T-cell (primary cell): ENCODE measurements at regions not wholly inside any gene's neighbourhood (a gene's known extent, or its start where the extent isn't known, plus 50 kb on each side); places are given as distances from the start of the nearest gene placed in this dataset.

Experiments
- ATAC-seq, 4 experiments: fragments of 200-7000 bp in 3 of 4; fragments of 150-1000 bp in 1 of 4; cut with Tn5 transposase; replicated peaks in 1 of 4; 1 replicate in 3 of 4; 2 replicates in 1 of 4; pipeline ENCODE4 v1.10.0; 2021; ENCODE audit warnings: moderate library complexity in 3 of 4, mild to moderate bottlenecking in 2 of 4, moderate number of reproducible peaks in 1 of 4
- CTCF ChIA-PET, 2 donors: fragments of 300-600 bp; sonication (Branson Sonifier 250); formaldehyde crosslinking; loops; one replicate each; lab custom pipeline; 2022; ENCODE audit warnings: antibody characterized with exemption in 2 of 2; lab: Charles Lee
- POLR2A ChIA-PET, 2 donors: fragments of 300-600 bp; sonication (Branson Sonifier 250); formaldehyde crosslinking; loops; one replicate each; lab custom pipeline; 2022; ENCODE audit warnings: antibody characterized with exemption in 2 of 2; lab: Charles Lee
- DNase-seq, 35 experiments: peaks; one replicate each; pipeline versions ENCODE4 v3.0.0 to v3.0.0-alpha.2; 2013 to 2023
- H3K27ac ChIP-seq: one replicate; pipeline ENCODE4 v1.5.1; 2013; ENCODE audit warnings: low read length
- H3K27me3 ChIP-seq, 2 experiments: replicated peaks in 1 of 2; 1 replicate in 1 of 2; 2 replicates in 1 of 2; pipeline versions ENCODE4 v1.6.1 to v1.7.0; 2013; ENCODE audit warnings: low read length in 1 of 2, mixed read lengths in 1 of 2; ENCODE audit not compliant: control insufficient read depth in 2 of 2, insufficient read depth in 2 of 2; ENCODE audit errors: extremely low read depth in 1 of 2
- H3K36me3 ChIP-seq, 2 donors: 1 replicate in 1 of 2; 2 replicates in 1 of 2; pipeline versions ENCODE4 v1.6.1 to v1.7.0; 2013; ENCODE audit warnings: low read length in 1 of 2; ENCODE audit not compliant: control insufficient read depth in 2 of 2, insufficient read depth in 1 of 2; ENCODE audit errors: extremely low read depth in 1 of 2
- H3K4me1 ChIP-seq, 2 experiments: 1 replicate in 1 of 2; 2 replicates in 1 of 2; pipeline versions ENCODE4 v1.6.1 to v1.7.0; 2013; ENCODE audit warnings: low read length in 2 of 2, mixed read lengths in 1 of 2; ENCODE audit not compliant: insufficient read depth in 2 of 2, control insufficient read depth in 1 of 2; ENCODE audit errors: extremely low read depth in 1 of 2
- H3K4me3 ChIP-seq, 2 donors: 1 replicate in 1 of 2; 2 replicates in 1 of 2; pipeline versions ENCODE4 v1.5.1 to v1.7.0; 2013; ENCODE audit warnings: mild to moderate bottlenecking in 2 of 2, low read length in 1 of 2, moderate library complexity in 1 of 2; ENCODE audit not compliant: control insufficient read depth in 1 of 2; ENCODE audit errors: extremely low read depth in 1 of 2
- H3K9me3 ChIP-seq: 2 replicates; pipeline ENCODE4 v1.7.0; 2013
- H3K27ac Mint-ChIP-seq, 2 donors: one replicate each; pipeline ENCODE4 v1.8.0; 2020 to 2021; ENCODE audit warnings: mild to moderate bottlenecking in 2 of 2, mixed read lengths in 2 of 2
- H3K27me3 Mint-ChIP-seq, 2 donors: one replicate each; pipeline ENCODE4 v1.8.0; 2021 to 2022; ENCODE audit warnings: mixed read lengths in 2 of 2
- H3K36me3 Mint-ChIP-seq: one replicate; pipeline ENCODE4 v1.8.0; 2021; ENCODE audit warnings: mixed read lengths
- H3K4me1 Mint-ChIP-seq, 3 donors: one replicate each; pipeline ENCODE4 v1.8.0; 2020 to 2022; ENCODE audit warnings: mixed read lengths in 3 of 3, mild to moderate bottlenecking in 1 of 3
- H3K4me3 Mint-ChIP-seq, 3 donors: one replicate each; pipeline ENCODE4 v1.8.0; 2020 to 2022; ENCODE audit warnings: mild to moderate bottlenecking in 3 of 3, mixed read lengths in 3 of 3, moderate library complexity in 3 of 3
- H3K9me3 Mint-ChIP-seq, 3 donors: one replicate each; pipeline ENCODE4 v1.8.0; 2020 to 2022; ENCODE audit warnings: mixed read lengths in 3 of 3
- WGBS: methylation state at CpG from one replicate; pipeline ENCODE4 v1.1.5; 2013; ENCODE audit warnings: missing lambda C conversion rate; ENCODE audit not compliant: insufficient coverage; 5-methylcytosine and 5-hydroxymethylcytosine counted together

DNA sequence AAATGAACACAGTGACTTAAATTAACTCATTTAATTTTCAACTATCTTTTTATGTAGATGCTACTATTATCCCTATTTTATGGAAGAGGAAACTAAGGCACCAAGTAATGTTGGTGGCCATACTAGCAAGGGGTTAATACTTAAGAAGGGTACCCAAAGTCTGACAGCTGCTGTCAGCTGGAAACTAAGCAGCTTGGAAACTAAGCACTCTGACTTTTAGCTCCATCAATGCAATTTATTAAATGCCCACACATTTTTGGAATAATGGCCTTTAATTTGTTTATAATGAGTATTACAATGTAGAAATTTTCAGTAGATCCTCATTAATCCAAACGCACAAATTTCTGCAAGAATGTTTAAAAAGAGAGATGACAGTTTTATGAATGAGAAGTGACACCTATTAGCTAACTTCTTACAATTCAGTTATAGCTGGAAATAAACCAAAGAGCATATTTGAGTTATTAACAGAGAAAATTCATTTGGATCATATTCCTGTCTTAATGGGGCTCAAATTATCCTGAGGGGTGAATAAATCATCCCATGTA lies 483.1 kb upstream of the MBL2 start:
- Histone ChIP-seq H3K4me3 (no peak overlapping the region), H3K27me3 (no peaks in the 10 kb centered on the region), H3K36me3 (no peaks in the 10 kb centered on the region), H3K4me1 (no peaks in the 10 kb centered on the region), H3K9me3 (no peaks in the 10 kb centered on the region), H3K27ac (no peak overlapping the region)
- WGBS, result no CpG with 5 or more reads among the region's 1 CpG
- no peaks in the 10 kb centered on the region for H3K4me1 Mint-ChIP-seq
- ATAC-seq (no peak), DNase-seq (no peak)
- H3K27ac Mint-ChIP-seq, result no peak overlapping the region
- no peak overlapping the region for H3K4me3 Mint-ChIP-seq
- H3K9me3 Mint-ChIP-seq, result peaks cover 12 to 28% (median 14%) of the 10 kb centered on the region in 3 donors
- ChIA-PET CTCF (interaction anchor here in 1 of 2 donors (0.9 kb wide), 1 partner anchor 66 kb away, joined by 3 read pairs; no protein-coding TSS in a partner anchor), POLR2A (no interaction called here)
- no peaks in the 10 kb centered on the region for H3K36me3 Mint-ChIP-seq
- no peaks in the 10 kb centered on the region for H3K27me3 Mint-ChIP-seq

GRCh38 chr10:53253221-53253620 lies 480.6 kb upstream of the MBL2 start:
- DNase-seq (no peak), ATAC-seq (no peak)
- 83% methylated on average over 1 of the region's 3 CpGs for WGBS
- no peak overlapping the region for H3K27ac Mint-ChIP-seq
- H3K4me1 ChIP-seq, result no peaks in the 10 kb centered on the region
- no peaks in the 10 kb centered on the region for H3K27me3 ChIP-seq
- no peaks in the 10 kb centered on the region for H3K4me1 Mint-ChIP-seq
- H3K9me3 ChIP-seq, result no peaks in the 10 kb centered on the region
- H3K36me3 ChIP-seq, result no peaks in the 10 kb centered on the region
- CTCF ChIA-PET, result no interaction called here
- no peaks in the 10 kb centered on the region for H3K27me3 Mint-ChIP-seq
- POLR2A ChIA-PET, result no interaction called here
- H3K27ac ChIP-seq, result no peak overlapping the region
- H3K36me3 Mint-ChIP-seq, result no peaks in the 10 kb centered on the region
- H3K4me3 Mint-ChIP-seq, result no peak overlapping the region
- H3K4me3 ChIP-seq, result no peak overlapping the region
- H3K9me3 Mint-ChIP-seq, result peaks cover 14 to 30% (median 16%) of the 10 kb centered on the region in 3 donors

DNA sequence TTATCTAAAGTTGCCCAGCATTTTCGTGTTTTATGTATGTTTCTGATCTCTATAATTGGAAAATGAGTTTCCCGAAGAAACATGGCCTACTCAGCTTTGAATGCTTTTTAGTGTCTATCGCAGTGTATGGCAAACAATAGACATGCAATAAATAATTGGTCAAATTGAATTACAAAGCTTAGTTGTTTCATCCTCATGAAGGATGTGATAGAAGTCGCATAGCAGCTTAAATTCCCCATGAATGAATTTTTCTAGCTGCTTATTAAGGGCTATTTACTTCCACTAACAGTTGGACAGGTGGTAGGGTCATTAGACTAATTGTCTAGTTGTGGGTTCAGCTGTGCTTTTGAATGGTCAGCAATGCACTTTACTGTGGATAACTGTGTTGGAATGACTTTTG lies 467.3 kb upstream of the MBL2 start:
- no peak overlapping the region for H3K4me3 ChIP-seq
- ATAC-seq, result no peak
- WGBS, result no CpG with 5 or more reads among the region's 4 CpGs

DNA sequence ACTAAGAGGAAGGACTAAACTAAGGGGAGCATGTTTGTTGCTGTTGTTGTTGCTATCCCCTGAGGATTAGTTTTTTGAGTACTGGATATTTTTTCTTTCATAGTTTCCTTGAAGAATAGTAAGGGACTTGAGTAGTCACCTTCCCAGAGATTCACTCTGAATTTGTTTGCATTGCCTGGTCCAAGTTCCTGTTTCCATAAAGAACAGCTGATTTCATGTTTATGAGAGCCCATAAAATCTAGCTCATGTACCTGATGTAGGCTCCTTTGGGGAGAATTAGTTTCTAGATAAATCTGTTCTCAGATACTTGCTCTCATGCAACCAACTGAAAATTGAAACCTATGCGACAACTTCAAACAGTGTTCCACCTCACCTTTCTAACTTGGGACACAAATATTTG lies 464.4 kb upstream of the MBL2 start:
- Mint-ChIP-seq H3K27ac (no peak overlapping the region), H3K36me3 (no peaks in the 10 kb centered on the region), H3K9me3 (peaks cover 4 to 16% (median 10%) of the 10 kb centered on the region in 3 donors), H3K4me3 (no peak overlapping the region), H3K4me1 (no peaks in the 10 kb centered on the region), H3K27me3 (no peaks in the 10 kb centered on the region)
- ChIA-PET POLR2A (no interaction called here), CTCF (no interaction called here)
- no peak for ATAC-seq
- no peak overlapping the region for H3K4me3 ChIP-seq
- DNase-seq, result no peak
- no peak overlapping the region for H3K27ac ChIP-seq
- no peaks in the 10 kb centered on the region for H3K4me1 ChIP-seq
- no peaks in the 10 kb centered on the region for H3K9me3 ChIP-seq
- no CpG with 5 or more reads among the region's 1 CpG for WGBS
- H3K27me3 ChIP-seq, result no peaks in the 10 kb centered on the region
- no peaks in the 10 kb centered on the region for H3K36me3 ChIP-seq

More for the DNA sequence above, 467.3 kb upstream of the MBL2 start:
- Mint-ChIP-seq H3K4me1 (no peaks in the 10 kb centered on the region), H3K27me3 (no peaks in the 10 kb centered on the region), H3K9me3 (peaks cover 8 to 14% (median 12%) of the 10 kb centered on the region in 3 donors), H3K27ac (no peak overlapping the region), H3K4me3 (no peak overlapping the region), H3K36me3 (no peaks in the 10 kb centered on the region)
- DNase-seq, result no peak
- ChIA-PET CTCF (no interaction called here), POLR2A (no interaction called here)
- Histone ChIP-seq H3K4me1 (no peaks in the 10 kb centered on the region), H3K9me3 (no peaks in the 10 kb centered on the region), H3K36me3 (no peaks in the 10 kb centered on the region), H3K27ac (no peak overlapping the region), H3K27me3 (no peaks in the 10 kb centered on the region)

- H3K9me3 ChIP-seq, result no peaks in the 10 kb centered on the region
- ChIA-PET POLR2A (no interaction called here), CTCF (no interaction called here)
- no peak overlapping the region for H3K27ac ChIP-seq
- no peak for DNase-seq
- no peak overlapping the region for H3K27ac Mint-ChIP-seq
- H3K4me3 ChIP-seq, result no peak overlapping the region
- no peak overlapping the region for H3K4me3 Mint-ChIP-seq
- no peaks in the 10 kb centered on the region for H3K36me3 Mint-ChIP-seq
- WGBS, result no CpG with 5 or more reads among the region's 1 CpG
- H3K9me3 Mint-ChIP-seq, result peaks cover 4 to 14% (median 13%) of the 10 kb centered on the region in 3 donors
- no peaks in the 10 kb centered on the region for H3K36me3 ChIP-seq
- no peaks in the 10 kb centered on the region for H3K27me3 Mint-ChIP-seq
- no peaks in the 10 kb centered on the region for H3K4me1 ChIP-seq
- no peak for ATAC-seq
- no peaks in the 10 kb centered on the region for H3K27me3 ChIP-seq
- H3K4me1 Mint-ChIP-seq, result no peaks in the 10 kb centered on the region
These were observed 461.2 kb upstream of the MBL2 start for GRCh38 chr10:53233749-53234148.

DNA sequence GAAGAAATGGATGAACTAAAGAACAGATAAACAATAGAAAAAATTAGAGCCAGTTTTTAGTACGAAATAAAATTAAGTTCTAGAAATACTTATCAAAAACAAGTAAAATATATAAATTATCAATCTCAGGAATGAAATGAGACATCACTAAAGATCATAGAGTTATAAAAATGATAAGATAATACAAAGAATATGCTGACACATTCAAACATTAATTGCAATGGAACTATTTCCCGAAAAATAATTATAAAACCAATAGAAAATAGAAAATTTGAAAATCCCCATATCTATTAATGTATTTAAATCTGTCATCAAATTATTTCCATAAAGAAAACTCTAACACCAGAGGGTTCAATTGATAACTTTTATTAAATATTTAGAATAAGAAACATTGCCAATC lies 458.1 kb upstream of the MBL2 start:
- no peak overlapping the region for H3K27ac Mint-ChIP-seq
- Histone ChIP-seq H3K36me3 (no peaks in the 10 kb centered on the region), H3K27me3 (no peaks in the 10 kb centered on the region), H3K4me3 (no peak overlapping the region), H3K4me1 (no peaks in the 10 kb centered on the region), H3K9me3 (no peaks in the 10 kb centered on the region), H3K27ac (no peak overlapping the region)
- H3K4me1 Mint-ChIP-seq, result no peaks in the 10 kb centered on the region
- peaks cover 14 to 29% (median 27%) of the 10 kb centered on the region in 3 donors for H3K9me3 Mint-ChIP-seq
- ChIA-PET POLR2A (no interaction called here), CTCF (no interaction called here)
- no peak for DNase-seq
- H3K4me3 Mint-ChIP-seq, result no peak overlapping the region
- no peak for ATAC-seq
- no peaks in the 10 kb centered on the region for H3K27me3 Mint-ChIP-seq
- WGBS, result no CpG with 5 or more reads among the region's 2 CpGs
- no peaks in the 10 kb centered on the region for H3K36me3 Mint-ChIP-seq

GRCh38 chr10:53223851-53224250 lies 451.3 kb upstream of the MBL2 start:
- H3K36me3 Mint-ChIP-seq, result no peaks in the 10 kb centered on the region
- ChIA-PET CTCF (no interaction called here), POLR2A (no interaction called here)
- DNase-seq, result no peak
- no peaks in the 10 kb centered on the region for H3K36me3 ChIP-seq
- no peak overlapping the region for H3K4me3 ChIP-seq
- ATAC-seq, result no peak
- H3K27me3 Mint-ChIP-seq, result no peaks in the 10 kb centered on the region
- H3K4me1 ChIP-seq, result no peaks in the 10 kb centered on the region
- no CpG with 5 or more reads among the region's 2 CpGs for WGBS
- H3K4me3 Mint-ChIP-seq, result no peak overlapping the region
- no peaks in the 10 kb centered on the region for H3K4me1 Mint-ChIP-seq
- peaks cover 0 to 3% of the 10 kb centered on the region in 2 experiments for H3K27me3 ChIP-seq
- no peak overlapping the region for H3K27ac ChIP-seq
- peaks cover 22 to 26% (median 24%) of the 10 kb centered on the region in 3 donors for H3K9me3 Mint-ChIP-seq
- no peaks in the 10 kb centered on the region for H3K9me3 ChIP-seq
- no peak overlapping the region for H3K27ac Mint-ChIP-seq
